Upper lobe of left lung (tissue), 4 donors: ENCODE measurements at regions not wholly inside any gene's neighbourhood (a gene's known extent, or its start where the extent isn't known, plus 50 kb on each side); places are given as distances from the start of the nearest gene placed in this dataset.

Experiments used
- POLR2A ChIP-seq, 4 donors: fragments of 450-650 bp; IDR thresholded peaks; one replicate each; pipeline ENCODE4 v1.5.1; 2016 to 2017; ENCODE audit warnings: antibody characterized with exemption in 4 of 4, mild to moderate bottlenecking in 2 of 4
- POLR2AphosphoS5 ChIP-seq, 2 donors: sonication (generic); formaldehyde crosslinking; IDR thresholded peaks; one replicate each; pipeline ENCODE4 v1.5.1; 2017; ENCODE audit warnings: antibody characterized with exemption in 2 of 2

DNA sequence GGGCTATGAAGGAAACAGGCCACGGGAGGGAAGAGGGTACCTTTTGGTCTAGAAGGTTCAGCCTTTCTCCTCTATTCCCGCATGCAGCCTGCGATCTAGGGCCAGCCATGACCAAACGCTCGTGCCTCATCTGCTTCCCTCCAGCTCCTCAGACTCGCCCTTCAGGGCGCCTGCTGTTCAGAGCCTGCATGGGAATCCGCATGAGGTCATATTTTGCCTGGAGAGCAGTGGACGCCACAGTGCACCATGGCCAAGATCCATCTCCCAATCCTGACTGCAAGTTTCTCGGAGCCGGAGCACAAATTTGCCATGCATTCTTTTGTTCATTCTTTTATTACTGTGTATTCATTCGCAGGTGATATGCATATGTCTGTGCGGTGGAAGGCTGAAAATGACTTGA lies 608.1 kb downstream of the QKI start:
- no peak for TF ChIP-seq POLR2AphosphoS5 (IDR thresholded peaks at IDR 0.05)
- no peak for TF ChIP-seq POLR2A (IDR thresholded peaks at IDR 0.05)
